K562 (cell line): ENCODE measurements at regions not wholly inside any gene's neighbourhood (a gene's known extent, or its start where the extent isn't known, plus 50 kb on each side); places are given as distances from the start of the nearest gene placed in this dataset.

Source experiments
- ATAC-seq: fragments of 200-7000 bp; cut with Tn5 transposase; 3 replicates; pipeline ENCODE4 v1.9.1; 2020; ENCODE audit warnings: moderate library complexity
- BruUV-seq: library from RNA; stranded (reverse); fragments of 400-500 nt; replicated peaks from 2 replicates; lab custom pipeline; 2021; lab: Mats Ljungman, UMichigan
- CTCF ChIA-PET: fragments of 300-600 bp; formaldehyde crosslinking; extraction: SDS; loops from one replicate; lab custom pipeline; 2021; ENCODE audit warnings: low intra/inter-chr PET ratio; lab: Yijun Ruan, JAX
- POLR2A ChIA-PET: fragments of 300-600, 350-650 bp; sonication (Branson Sonifier 250); formaldehyde crosslinking; extraction: SDS; loops from one replicate; lab custom pipeline; 2021; ENCODE audit warnings: antibody characterized with exemption, inconsistent platforms; lab: Yijun Ruan, JAX
- DNase-seq, 4 experiments: peaks; one replicate each; pipeline versions ENCODE4 v3.0.0 to v3.0.0-alpha.2; 2011 to 2018; ENCODE audit warnings: low spot score in 3 of 4, mixed read lengths in 3 of 4; ENCODE audit errors: extremely low read depth in 1 of 4
- FAIRE-seq: peaks from 2 replicates; lab custom pipeline; 2011; peaks lifted over from hg19 to GRCh38; lab: Jason Lieb, UNC
- H2AFZ ChIP-seq: 2 replicates; pipeline ENCODE4 v1.6.0; 2011; ENCODE audit warnings: low read depth, low read length, control low read depth, inconsistent platforms
- H3K27ac ChIP-seq: fragments of 200-600 bp; 3 replicates; pipeline ENCODE4 v1.8.0; 2011; ENCODE audit warnings: low read depth, mild to moderate bottlenecking, control low read depth, inconsistent platforms, low read length, moderate library complexity, mixed read lengths; ENCODE audit errors: extremely low read depth
- H3K27me3 ChIP-seq, 2 experiments: fragments of 300-600 bp in 1 of 2; 2 replicates in 1 of 2; 3 replicates in 1 of 2; pipeline versions ENCODE4 v1.6.0 to v1.8.0; 2011; ENCODE audit warnings: inconsistent platforms in 2 of 2, low read length in 2 of 2, mild to moderate bottlenecking in 1 of 2, mixed read lengths in 1 of 2, moderate library complexity in 1 of 2; ENCODE audit not compliant: control insufficient read depth in 2 of 2, insufficient read depth in 2 of 2
- H3K36me3 ChIP-seq: fragments of 300-600 bp; 3 replicates; pipeline ENCODE4 v1.8.0; 2011; ENCODE audit warnings: mild to moderate bottlenecking, low read length, inconsistent platforms; ENCODE audit not compliant: control insufficient read depth, insufficient read depth
- H3K4me1 ChIP-seq, 2 experiments: fragments of 200-600 bp in 1 of 2; replicated peaks in 1 of 2; 2 replicates in 1 of 2; 3 replicates in 1 of 2; pipeline versions ENCODE4 v1.5.1 to v1.8.0; 2011; ENCODE audit warnings: inconsistent platforms in 2 of 2, low read length in 2 of 2, mild to moderate bottlenecking in 1 of 2, mixed read lengths in 1 of 2, moderate library complexity in 1 of 2; ENCODE audit not compliant: control insufficient read depth in 2 of 2, insufficient read depth in 2 of 2
- H3K4me2 ChIP-seq: 2 replicates; pipeline ENCODE4 v1.6.1; 2011; ENCODE audit warnings: low read length, control low read depth, inconsistent platforms, mixed read lengths; ENCODE audit not compliant: insufficient read depth
- H3K4me3 ChIP-seq: fragments of 200-600 bp; sonication (generic), shearing (Covaris generic); 2 replicates; pipeline ENCODE4 v1.5.1; 2016; ENCODE audit warnings: control low read depth, inconsistent platforms
- H3K79me2 ChIP-seq: fragments of 200-600 bp; 3 replicates; pipeline ENCODE4 v1.8.0; 2011; ENCODE audit warnings: low read length, inconsistent platforms; ENCODE audit not compliant: control insufficient read depth, insufficient read depth
- H3K9ac ChIP-seq, 2 experiments: 2 replicates each; pipeline versions ENCODE4 v1.6.0 to v1.6.1; 2011; ENCODE audit warnings: low read depth in 2 of 2, low read length in 2 of 2, control low read depth in 1 of 2, inconsistent platforms in 1 of 2, mild to moderate bottlenecking in 1 of 2, mixed read lengths in 1 of 2; ENCODE audit not compliant: insufficient read depth in 1 of 2
- H3K9me1 ChIP-seq: one replicate; pipeline ENCODE4 v1.6.0; 2011; ENCODE audit warnings: inconsistent platforms, mild to moderate bottlenecking, low read length, moderate library complexity; ENCODE audit not compliant: control insufficient read depth, insufficient read depth
- H3K9me3 ChIP-seq: replicated peaks from 2 replicates; pipeline ENCODE4 v1.5.1; 2011; ENCODE audit warnings: low read depth, low read length, inconsistent platforms; ENCODE audit not compliant: control insufficient read depth, insufficient read depth
- H4K20me1 ChIP-seq: replicated peaks from 2 replicates; pipeline ENCODE4 v1.6.1; 2011; ENCODE audit warnings: low read length, inconsistent platforms, mixed read lengths; ENCODE audit not compliant: control insufficient read depth, insufficient read depth
- FIP1L1 ChIP-seq: fragments of 200-400 bp; formaldehyde crosslinking; IDR thresholded peaks from 2 replicates; pipeline ENCODE4 v1.6.1; 2018; ENCODE audit warnings: mild to moderate bottlenecking, low read depth, low read length; ENCODE audit not compliant: poor library complexity, severe bottlenecking
- MNT ChIP-seq, 2 experiments: fragments of 450-650 bp; conservative IDR thresholded peaks; 2 replicates each; pipeline ENCODE4 v1.6.1; 2017; ENCODE audit warnings: mild to moderate bottlenecking in 2 of 2, moderate library complexity in 2 of 2
- ZBTB43 ChIP-seq: sonication (generic); formaldehyde crosslinking; IDR thresholded peaks from 2 replicates; pipeline ENCODE4 v1.8.0; 2023; ENCODE audit warnings: mild to moderate bottlenecking, missing genetic modification reagents
- in situ Hi-C: fragments of 300-500 bp; cut with MboI; formaldehyde crosslinking; loops from 4 replicates; pipeline ENCODE4 v1.15.0; 2018; ENCODE audit warnings: inconsistent platforms, mixed read lengths
- intact Hi-C: fragments of 100-400 bp; cut with micrococcal nuclease; formaldehyde crosslinking; loops from 2 replicates; pipeline ENCODE4 v1.14.2; 2022

DNA sequence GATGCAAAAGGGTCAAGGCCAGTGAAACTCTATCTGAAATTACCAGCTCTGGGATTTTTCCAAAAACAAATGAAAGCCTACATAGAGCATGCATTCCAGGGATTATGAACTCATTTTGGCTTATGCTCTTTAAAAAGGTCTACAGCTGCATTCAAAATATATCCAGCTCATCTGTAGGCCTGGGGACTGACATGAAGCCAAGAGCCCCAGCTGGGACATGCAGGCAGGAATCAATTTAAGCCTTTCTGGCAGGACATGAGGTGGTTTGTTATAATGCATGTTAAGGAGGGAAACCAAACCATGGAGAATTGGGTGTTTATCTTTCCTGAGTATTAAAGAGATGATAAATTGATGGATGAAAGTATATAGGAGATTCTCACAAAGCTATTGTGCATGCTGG is 164.5 kb downstream of the RBM43 start:
- H3K9me3 ChIP-seq = no peaks in the 10 kb centered on the region
- TF ChIP-seq MNT (conservative IDR thresholded peaks at IDR 0.05) = no peak
- no peak for TF ChIP-seq FIP1L1
- TF ChIP-seq ZBTB43 = no peak
- TF ChIP-seq, all 486 proteins: peak for 0
- no peak overlapping the region for H3K4me2 ChIP-seq
- no peaks in the 10 kb centered on the region for H3K36me3 ChIP-seq
- in situ Hi-C loops (no loop called here), intact Hi-C loops (no loop called here)
- CTCF ChIA-PET = no interaction called here
- POLR2A ChIA-PET = no interaction called here
- no peaks in the 10 kb centered on the region for H4K20me1 ChIP-seq
- H3K4me3 ChIP-seq = no peak overlapping the region
- no peaks in the 10 kb centered on the region for H3K79me2 ChIP-seq
- no peak for FAIRE-seq
- no peak overlapping the region for H3K27ac ChIP-seq
- ATAC-seq = no peak
- H3K9ac ChIP-seq = no peak overlapping the region
- BruUV-seq = no TSS peak
- H3K27me3 ChIP-seq = no peaks in the 10 kb centered on the region
- no peaks in the 10 kb centered on the region for H3K9me1 ChIP-seq
- H3K4me1 ChIP-seq = no peaks in the 10 kb centered on the region
- no peak for DNase-seq
- H2AFZ ChIP-seq = no peak overlapping the region
